ENCODE measurements at regions not wholly inside any gene's neighbourhood (a gene's known extent, or its start where the extent isn't known, plus 50 kb on each side); places are given as distances from the start of the nearest gene placed in this dataset.

- Histone ChIP-seq H3K9me3 (ENCODE audit: insufficient read depth, low read depth) (no peaks in the 10 kb centered on the region), H3K9me2 (ENCODE audit: insufficient read depth) (no peaks in the 10 kb centered on the region), H3K27me3 (ENCODE audit: insufficient read depth, low read depth) (no peaks in the 10 kb centered on the region), H2AFZ (no peak overlapping the region), H3F3A (ENCODE audit: insufficient read depth, low read depth) (no peaks in the 10 kb centered on the region), H3K4me2 (no peak overlapping the region), H3K27ac (no peak overlapping the region), H3K36me3 (ENCODE audit: low read depth) (no peaks in the 10 kb centered on the region), H3K4me3 (no peak overlapping the region), H3K79me2 (ENCODE audit: low read depth) (no peaks in the 10 kb centered on the region), H4K20me1 (ENCODE audit: insufficient read depth) (no peaks in the 10 kb centered on the region), H3K4me1 (replicated peaks; ENCODE audit: insufficient read depth) (no peaks in the 10 kb centered on the region)
- DNase-seq: no peak
- ChIA-PET CTCF (no interaction called here), POLR2A (ENCODE audit: unreplicated experiment) (no interaction called here)
- no TSS peak for BruUV-seq (replicated peaks)
- intact Hi-C loops (cut with micrococcal nuclease; ENCODE audit: unreplicated experiment): no loop called here
- TF ChIP-seq EZH2 (IDR thresholded peaks at IDR 0.05; ENCODE audit: low read depth) (no peak), CTCF (conservative IDR thresholded peaks at IDR 0.05) (no peak)
Measured at GRCh38 chr7:142345811-142346210, 88.0 kb upstream of the PRSS58 start.

GRCh38 chr7:142338633-142339501 is 81.0 kb upstream of the PRSS58 start:
- Histone ChIP-seq H3K79me2 (ENCODE audit: low read depth) (no peaks in the 10 kb centered on the region), H3K27me3 (ENCODE audit: insufficient read depth, low read depth) (no peaks in the 10 kb centered on the region), H2AFZ (no peak overlapping the region), H3K27ac (no peak overlapping the region), H3K9me2 (ENCODE audit: insufficient read depth) (no peaks in the 10 kb centered on the region), H4K20me1 (ENCODE audit: insufficient read depth) (no peaks in the 10 kb centered on the region), H3K4me2 (no peak overlapping the region), H3K4me1 (replicated peaks; ENCODE audit: insufficient read depth) (no peaks in the 10 kb centered on the region), H3K36me3 (ENCODE audit: low read depth) (no peaks in the 10 kb centered on the region), H3K4me3 (no peak overlapping the region), H3F3A (ENCODE audit: insufficient read depth, low read depth) (no peaks in the 10 kb centered on the region), H3K9me3 (ENCODE audit: insufficient read depth, low read depth) (no peaks in the 10 kb centered on the region)
- BruUV-seq (replicated peaks): no TSS peak
- TF ChIP-seq CTCF (conservative IDR thresholded peaks at IDR 0.05) (peak; percentile 76), EZH2 (IDR thresholded peaks at IDR 0.05; ENCODE audit: low read depth) (no peak)
- peak; percentile 61 to 88 for DNase-seq
- ChIA-PET POLR2A (ENCODE audit: unreplicated experiment) (interaction anchor here (0.6 to 0.7 kb wide), 2 partner anchors 35 to 169 kb away, joined by 5 read pairs; no protein-coding TSS in a partner anchor), CTCF (interaction anchor here (0.6 to 1.8 kb wide), 25 partner anchors 9 to 941 kb away, joined by 3 to 29 read pairs (median 4); no protein-coding TSS in a partner anchor)
- intact Hi-C loops (cut with micrococcal nuclease; ENCODE audit: unreplicated experiment): loop anchor here (1.0 to 5.0 kb wide), 11 partner anchors 19 to 875 kb away; no protein-coding TSS in a partner anchor

GRCh38 chr7:142337054-142338001 is 79.5 kb upstream of the PRSS58 start:
- Histone ChIP-seq H3K27me3 (ENCODE audit: insufficient read depth, low read depth) (no peaks in the 10 kb centered on the region), H3K9me2 (ENCODE audit: insufficient read depth) (no peaks in the 10 kb centered on the region), H3K9me3 (ENCODE audit: insufficient read depth, low read depth) (no peaks in the 10 kb centered on the region), H3K36me3 (ENCODE audit: low read depth) (no peaks in the 10 kb centered on the region), H2AFZ (no peak overlapping the region), H3K27ac (no peak overlapping the region), H4K20me1 (ENCODE audit: insufficient read depth) (no peaks in the 10 kb centered on the region), H3K4me1 (replicated peaks; ENCODE audit: insufficient read depth) (no peaks in the 10 kb centered on the region), H3K79me2 (ENCODE audit: low read depth) (no peaks in the 10 kb centered on the region), H3K4me2 (no peak overlapping the region), H3K4me3 (no peak overlapping the region), H3F3A (ENCODE audit: insufficient read depth, low read depth) (no peaks in the 10 kb centered on the region)
- POLR2A ChIA-PET (ENCODE audit: unreplicated experiment): no interaction called here
- DNase-seq: no peak
- CTCF ChIA-PET: interaction anchor here (0.6 to 0.9 kb wide), 2 partner anchors 39 to 666 kb away, joined by 3 to 4 read pairs; no protein-coding TSS in a partner anchor
- TF ChIP-seq EZH2 (IDR thresholded peaks at IDR 0.05; ENCODE audit: low read depth): no peak
- TF ChIP-seq CTCF (conservative IDR thresholded peaks at IDR 0.05): no peak
- BruUV-seq (replicated peaks): no TSS peak
- intact Hi-C loops (cut with micrococcal nuclease; ENCODE audit: unreplicated experiment): loop anchor here (1.0 to 5.0 kb wide), 11 partner anchors 21 to 877 kb away; no protein-coding TSS in a partner anchor

Measured in PC-9 (cell line).